NCI-H446 treated with DMSO at 0.1 percent for 48 hours (cell line): ENCODE measurements at regions not wholly inside any gene's neighbourhood (a gene's known extent, or its start where the extent isn't known, plus 50 kb on each side); places are given as distances from the start of the nearest gene placed in this dataset.
"Not testable (repeated sequence)": the region's sequence is repeated elsewhere in the genome, so short reads cannot be mapped to it uniquely, and the experiment has no call there.

Experiments
- DNase-seq: peaks from one replicate; lab custom pipeline; 2025; lab: John Stamatoyannopoulos, UW

DNA sequence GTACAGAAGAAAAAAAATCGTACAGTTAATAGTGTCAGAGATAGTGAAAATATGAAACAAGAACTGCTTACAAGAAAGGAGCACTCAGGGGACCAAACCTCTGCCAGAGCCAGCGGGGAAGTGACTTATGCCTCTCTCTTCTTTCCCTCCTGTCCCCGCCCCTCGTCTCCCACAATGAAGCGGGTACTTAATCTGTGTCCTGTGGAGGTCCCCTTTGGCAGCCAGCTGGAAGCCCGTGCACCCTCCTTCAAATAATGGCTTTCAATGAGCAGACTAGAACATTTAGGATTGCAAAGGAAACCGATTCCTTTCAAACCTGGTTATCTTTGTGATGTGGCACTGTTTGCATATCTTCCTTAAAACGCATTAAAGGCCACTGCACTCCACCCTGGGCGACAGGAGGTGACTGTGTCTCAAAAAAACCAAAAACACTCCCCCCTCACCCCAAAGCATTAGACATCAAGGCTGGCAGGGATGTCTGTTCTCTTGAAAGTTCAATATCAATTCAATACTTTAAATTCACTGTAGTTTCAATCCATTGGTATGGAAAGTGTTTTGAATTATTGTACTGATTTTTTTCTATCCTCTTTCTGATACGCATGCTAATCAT lies 51.7 kb downstream of the PPIAL4C start:
- DNase-seq, result not testable (repeated sequence)

DNA sequence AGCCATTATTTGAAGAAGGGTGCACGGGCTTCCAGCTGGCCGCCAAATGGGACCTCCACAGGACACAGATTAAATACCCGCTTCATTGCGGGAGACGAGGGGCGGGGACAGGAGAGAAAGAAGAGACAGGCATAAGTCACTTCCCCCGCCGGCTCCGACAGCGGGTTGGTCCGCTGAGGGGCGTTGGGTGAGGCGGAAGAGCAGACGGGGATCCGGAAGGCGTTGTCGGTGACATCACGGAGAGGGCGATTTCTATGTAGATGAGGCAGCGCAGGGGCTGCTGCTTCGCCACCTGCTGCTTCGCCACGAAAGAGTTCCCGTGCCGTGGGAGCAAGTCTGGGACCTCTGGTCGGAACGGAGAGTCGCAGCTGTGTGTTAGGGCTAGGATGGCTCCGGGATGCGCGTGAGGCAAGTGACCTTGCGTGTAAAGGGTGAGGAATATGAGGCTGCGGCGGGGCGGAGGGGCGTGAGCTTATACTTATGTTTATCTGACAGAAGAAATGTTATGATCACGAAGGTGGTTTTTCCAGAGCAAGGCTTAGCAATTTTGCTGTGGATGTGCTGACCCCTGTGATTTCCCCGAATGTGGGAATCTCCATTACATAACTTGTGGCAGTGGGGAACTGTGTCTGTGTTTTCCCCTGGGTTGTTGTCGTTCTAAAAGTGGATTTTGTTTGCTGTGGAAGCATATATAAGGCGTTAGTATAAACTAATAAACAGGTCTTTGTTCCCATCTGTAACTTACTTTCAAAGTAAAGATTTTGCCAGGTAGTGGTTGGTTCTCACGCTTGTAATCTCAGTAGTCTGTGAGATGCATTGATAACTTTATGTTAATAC lies 52.9 kb downstream of the PPIAL4C start:
- DNase-seq, result peak; percentile 94

GRCh38 chr1:149638481-149638880 lies 54.8 kb downstream of the PPIAL4C start:
- not testable (repeated sequence) for DNase-seq

GRCh38 chr1:149638901-149639658 lies 55.4 kb downstream of the PPIAL4C start:
- not testable (repeated sequence) for DNase-seq

DNA sequence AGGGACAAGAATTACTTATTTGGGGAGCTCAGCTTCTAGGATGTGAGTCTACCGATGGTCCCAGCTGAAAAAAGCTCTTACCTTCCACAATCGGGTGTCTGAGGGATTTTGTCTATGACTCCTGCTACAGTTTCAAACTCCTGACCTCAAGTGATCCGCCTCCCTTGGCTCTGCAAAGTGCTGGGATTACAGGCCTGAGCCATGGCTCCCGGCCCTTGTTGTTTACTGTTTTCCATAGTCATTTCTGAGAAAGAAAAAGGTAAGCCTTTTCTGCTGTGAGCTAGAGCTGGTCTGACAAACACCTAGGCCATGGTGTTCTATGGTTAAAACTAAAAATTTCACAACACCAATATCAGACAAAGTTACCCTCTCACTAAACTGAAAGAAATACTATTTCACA lies 57.5 kb downstream of the PPIAL4C start:
- not testable (repeated sequence) for DNase-seq

- not testable (repeated sequence) for DNase-seq
Observed at GRCh38 chr1:149644818-149645217, 61.2 kb downstream of the PPIAL4C start.

- DNase-seq, result not testable (repeated sequence)
Observed at GRCh38 chr1:149646360-149647017, 62.8 kb downstream of the PPIAL4C start.

DNA sequence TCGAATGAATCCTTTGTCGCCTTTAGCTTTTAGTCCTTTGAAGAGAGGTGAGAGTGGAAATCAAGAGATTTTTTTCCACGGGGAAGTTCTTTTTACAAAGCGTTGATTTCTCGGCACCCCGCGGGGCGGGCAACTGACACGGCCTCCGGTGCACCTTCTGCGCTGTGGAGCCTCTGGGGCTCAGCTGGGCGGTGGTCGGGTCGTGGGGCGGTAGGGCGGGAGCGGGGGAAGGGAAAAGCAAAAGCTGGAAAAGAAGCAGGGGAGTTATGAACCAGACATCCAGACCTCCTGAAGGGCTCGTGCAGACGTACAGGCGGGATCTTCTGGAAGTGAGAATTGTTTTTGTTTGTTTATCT lies 63.3 kb downstream of the PPIAL4C start:
- not testable (repeated sequence) for DNase-seq

DNA sequence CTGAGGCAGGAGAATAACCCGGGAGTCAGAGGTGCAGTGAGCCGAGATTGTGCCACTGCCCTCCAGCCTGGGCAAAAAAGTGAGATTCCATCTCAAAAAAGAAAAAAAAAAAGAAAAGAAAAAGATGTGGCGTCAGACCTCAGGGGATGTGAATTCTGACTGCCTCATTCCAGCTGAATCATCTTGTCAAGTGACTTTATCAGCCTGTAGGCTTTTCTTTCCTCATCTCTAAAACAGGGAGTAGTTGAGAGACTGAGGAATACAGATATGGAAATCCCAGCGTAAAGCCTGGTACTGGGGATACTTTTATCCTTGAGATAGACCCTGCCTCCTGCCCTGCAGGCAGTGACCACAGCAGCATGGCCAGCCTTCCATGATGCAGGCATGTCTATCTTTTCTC lies 74.1 kb downstream of the PPIAL4C start:
- not testable (repeated sequence) for DNase-seq

DNA sequence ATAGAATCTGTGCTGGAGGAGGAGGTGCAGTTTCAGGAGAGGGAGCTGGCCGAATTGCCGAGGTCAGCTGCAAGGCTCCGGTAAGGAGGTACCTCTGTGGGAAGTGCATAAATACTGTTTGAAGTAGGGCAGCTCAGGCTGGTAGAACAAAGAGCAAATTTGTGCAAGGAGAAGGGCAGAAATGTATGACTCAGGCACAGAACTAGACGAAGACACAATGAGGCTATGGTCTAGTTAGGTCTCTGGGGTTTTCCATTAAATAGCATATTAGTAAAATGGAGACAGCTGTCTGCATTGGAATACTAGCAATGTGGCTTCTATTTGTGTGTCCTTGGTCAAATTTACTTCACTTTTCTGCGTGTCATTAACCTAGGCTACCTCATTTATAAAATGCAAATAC lies 74.5 kb downstream of the PPIAL4C start:
- not testable (repeated sequence) for DNase-seq

GRCh38 chr1:149664624-149665023 lies 81.0 kb downstream of the PPIAL4C start:
- not testable (repeated sequence) for DNase-seq

DNA sequence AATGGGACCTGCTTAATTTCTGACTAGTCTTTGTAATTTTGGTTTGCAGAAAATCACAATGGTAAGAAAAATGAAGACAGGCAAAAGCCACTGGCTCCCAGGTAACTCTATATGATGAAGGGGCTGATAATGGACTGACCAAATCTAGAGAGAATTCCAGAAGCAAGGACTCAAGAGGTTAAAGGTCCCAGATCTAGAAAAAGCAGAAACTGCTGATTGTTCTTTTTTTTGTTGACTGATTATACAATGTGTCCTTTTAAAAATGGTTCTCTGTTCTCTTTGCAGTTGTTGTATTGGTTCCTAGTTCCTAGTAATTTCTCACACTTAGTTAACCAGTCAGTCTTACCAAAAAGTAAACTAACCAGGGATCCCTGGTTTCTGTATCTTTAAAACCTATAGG lies 81.4 kb downstream of the PPIAL4C start:
- not testable (repeated sequence) for DNase-seq

DNA sequence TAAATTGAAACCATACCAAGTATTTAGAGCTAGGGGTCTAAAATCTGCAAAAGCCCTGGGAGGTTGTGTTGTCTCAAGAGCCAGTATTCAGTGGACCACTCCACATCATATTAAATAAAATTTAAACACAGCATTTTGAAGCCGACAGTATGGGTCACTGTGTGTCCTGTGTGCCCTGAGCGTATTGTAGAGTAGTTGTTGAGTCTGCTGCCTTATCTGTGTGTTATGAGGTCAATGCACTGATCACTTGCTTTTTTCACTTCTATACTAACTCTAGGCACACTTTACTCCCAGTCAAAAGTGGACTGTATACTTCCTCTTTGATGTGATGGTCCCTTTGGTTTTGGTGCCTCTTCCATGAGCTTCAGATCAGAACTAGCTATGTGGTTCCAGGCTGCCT lies 81.9 kb downstream of the PPIAL4C start:
- not testable (repeated sequence) for DNase-seq

- DNase-seq, result not testable (repeated sequence)
Observed at GRCh38 chr1:149673231-149673909, 89.7 kb downstream of the PPIAL4C start.

- not testable (repeated sequence) for DNase-seq
Observed at GRCh38 chr1:149674921-149675320, 91.3 kb downstream of the PPIAL4C start.

GRCh38 chr1:149677359-149677758 lies 93.7 kb downstream of the PPIAL4C start:
- not testable (repeated sequence) for DNase-seq

DNA sequence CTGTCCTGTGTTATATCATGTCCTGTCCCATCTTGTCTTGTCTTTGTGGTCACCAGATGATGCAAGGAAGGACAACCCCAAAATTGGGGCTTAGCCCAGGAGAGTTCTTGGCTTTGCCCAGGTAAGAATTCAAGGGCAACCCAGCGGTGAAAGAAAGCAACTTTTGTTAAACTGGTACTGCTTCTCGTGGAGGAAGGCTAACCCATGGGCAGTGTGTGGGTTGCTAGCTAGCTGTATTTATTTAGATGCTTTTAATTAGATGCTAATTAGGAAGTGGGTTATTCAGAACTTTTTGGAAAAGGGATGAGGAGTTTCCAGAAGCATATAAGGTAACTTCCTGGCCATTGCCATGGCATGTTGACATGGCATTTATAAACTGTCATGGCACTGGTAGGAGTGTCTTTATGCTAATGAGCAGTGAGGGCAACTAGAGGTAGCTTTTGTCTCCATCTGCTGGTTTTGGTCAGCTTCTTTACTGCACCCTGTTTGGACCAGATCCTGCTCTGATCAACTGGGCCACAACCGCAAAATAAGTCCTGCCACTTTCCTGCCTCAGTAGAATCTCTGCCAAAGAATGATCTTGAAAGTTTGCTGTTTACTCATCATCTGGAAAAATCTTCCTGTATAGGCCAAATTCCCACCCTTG lies 95.8 kb upstream of the FCGR1A start:
- not testable (repeated sequence) for DNase-seq

GRCh38 chr1:149691399-149691798 lies 91.1 kb upstream of the FCGR1A start:
- not testable (repeated sequence) for DNase-seq

DNA sequence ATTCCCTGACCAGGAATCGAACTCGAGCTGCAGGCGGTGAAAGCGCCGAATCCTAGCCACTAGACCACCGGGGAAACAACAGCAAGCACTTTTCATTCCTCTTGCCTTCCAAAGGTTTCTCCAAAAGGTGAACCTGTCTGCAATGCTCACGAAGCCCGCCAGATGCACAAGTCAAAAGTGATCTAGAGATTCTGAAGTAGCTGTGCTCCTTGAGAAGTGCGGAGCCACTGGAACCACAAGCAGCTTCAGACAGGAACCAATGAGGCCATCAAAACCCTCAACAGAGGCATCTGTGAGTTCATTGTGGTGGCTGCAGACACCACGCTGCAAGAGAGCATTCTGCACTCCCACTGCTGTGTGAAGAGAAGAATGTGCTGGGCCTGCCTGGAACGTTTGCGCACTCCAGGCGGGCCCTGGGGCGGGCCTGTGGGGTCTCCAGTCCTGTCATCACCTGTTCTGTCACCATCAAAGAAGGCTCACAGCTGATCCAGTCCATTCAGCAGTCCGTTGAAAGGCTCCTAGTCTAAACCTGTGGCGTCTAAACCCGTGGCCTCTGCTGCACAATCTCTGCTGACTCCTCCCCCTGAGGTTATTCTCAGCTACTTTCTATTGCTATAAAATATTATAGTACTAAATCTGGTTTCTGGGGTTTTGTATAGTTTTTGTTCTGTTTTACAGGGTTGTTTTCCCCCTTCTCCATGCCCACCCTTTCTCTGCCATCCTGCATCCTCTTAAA lies 89.5 kb upstream of the FCGR1A start:
- DNase-seq, result not testable (repeated sequence)

DNA sequence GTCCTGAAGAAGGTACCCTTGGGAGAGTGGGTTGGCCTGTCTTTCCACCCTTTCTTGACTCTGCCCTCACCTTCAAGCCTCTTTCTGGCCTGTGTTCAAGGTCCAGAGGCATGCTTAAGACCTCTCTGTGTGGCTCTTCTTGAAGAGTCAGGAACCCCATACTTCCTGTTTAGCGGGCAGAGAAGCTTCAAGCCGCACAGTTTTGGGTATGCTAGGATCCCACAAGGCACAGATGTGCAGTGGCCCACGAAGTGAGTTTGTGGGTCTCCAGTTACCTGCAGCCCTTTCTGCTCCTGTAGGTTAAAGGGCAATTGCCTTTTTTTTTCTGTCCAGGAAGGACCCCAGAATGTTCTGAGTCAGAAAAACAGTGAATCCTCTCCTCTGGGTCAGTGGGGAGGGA lies 87.4 kb upstream of the FCGR1A start:
- not testable (repeated sequence) for DNase-seq
